ENCODE measurements at regions not wholly inside any gene's neighbourhood (a gene's known extent, or its start where the extent isn't known, plus 50 kb on each side); places are given as distances from the start of the nearest gene placed in this dataset.

DNA sequence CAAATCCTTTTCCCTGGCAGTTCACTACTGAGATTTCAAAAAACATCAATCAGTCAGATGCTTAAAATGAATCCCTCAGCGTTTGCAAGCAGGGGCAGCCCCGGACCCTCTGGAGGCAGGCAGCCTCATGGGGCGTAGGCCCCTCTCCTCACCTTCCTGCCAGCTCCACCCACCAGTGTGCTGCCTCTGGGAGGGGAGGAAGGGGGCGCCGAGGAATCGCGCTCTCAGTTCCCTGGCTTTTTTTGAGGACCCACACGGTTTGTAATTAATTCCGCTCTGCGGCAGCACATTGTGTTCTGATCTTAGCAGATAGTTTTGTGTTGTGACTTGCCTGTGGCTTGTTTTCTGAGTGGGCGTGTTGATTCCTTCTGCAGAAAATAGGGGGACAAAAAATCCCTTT is 159.9 kb downstream of the KLF13 start:
- intact Hi-C loops (cut with micrococcal nuclease), result loop anchor here (5.0 kb wide), 2 partner anchors 139 to 219 kb away; no protein-coding TSS in a partner anchor

DNA sequence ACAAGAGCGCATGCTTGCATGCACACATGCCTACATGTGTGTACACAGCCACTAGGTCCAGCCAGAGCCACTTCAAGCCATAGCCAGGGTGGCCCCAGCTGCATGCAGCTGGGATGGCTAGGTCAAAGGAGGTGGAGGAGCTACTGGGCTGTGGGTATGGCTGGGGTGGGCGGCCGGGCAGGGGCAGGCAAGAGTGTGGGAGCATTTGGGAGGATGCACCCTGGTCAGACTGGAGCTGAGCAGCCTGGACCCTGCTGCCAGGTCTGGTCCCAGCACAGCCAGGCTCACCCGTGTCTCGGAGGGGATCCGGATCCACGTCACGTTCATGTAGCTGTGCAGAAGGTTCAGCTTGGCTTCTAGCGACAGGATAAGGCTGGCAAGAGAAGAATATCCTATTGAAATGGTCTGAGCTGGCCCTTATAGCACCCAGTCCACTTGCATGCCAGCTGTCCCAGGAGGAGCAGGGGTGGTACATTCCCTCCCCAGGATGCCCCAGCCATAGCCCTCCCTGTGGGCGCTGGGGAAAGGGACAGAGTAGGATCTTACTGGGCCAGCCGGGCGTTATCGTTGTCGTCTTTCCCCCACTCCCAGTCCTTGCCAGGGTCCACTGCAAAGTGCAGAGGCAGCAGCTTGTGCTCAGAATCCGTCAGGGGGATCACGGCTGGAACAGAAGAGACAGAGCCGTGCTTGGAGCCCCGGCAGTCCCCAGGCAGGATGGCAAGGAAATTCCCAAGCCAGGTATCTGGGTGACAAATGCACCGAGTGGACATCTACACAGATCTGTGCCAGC is 160.5 kb downstream of the KLF13 start:
- intact Hi-C loops (cut with micrococcal nuclease), result loop anchor here (5.0 kb wide), 2 partner anchors 140 to 220 kb away; no protein-coding TSS in a partner anchor

DNA sequence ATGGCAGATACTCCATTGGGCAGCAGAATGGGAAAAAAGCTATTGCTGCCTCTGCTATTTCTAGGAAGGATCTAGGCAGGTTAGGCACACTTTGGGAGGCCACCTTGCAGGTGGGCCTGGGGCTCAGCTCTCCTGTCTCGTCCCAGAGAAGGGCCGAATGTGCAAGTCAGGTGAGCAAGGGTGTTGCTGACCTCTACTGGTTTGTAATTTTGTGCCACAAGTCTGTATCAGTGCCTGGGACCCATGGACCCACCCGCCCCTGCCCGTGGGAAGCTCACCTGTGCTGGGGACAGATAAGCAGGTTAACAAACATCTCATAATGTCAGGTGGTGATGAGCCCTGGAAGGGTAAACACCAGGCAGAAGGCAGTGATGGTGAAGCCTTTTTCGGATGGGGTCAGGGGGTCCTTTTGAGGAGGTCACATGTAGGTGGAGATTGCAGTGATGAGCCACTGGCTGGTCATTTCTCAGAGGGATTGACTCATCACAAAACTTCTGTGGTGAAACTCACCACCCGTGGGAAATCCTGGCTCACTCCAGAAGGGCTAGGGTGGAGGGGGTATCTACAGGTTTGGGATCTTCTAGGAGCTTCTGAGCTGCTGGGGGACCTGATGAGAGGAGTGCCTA is 161.3 kb downstream of the KLF13 start:
- intact Hi-C loops (cut with micrococcal nuclease), result loop anchor here (1.0 to 5.0 kb wide), 8 partner anchors 53 to 273 kb away; no protein-coding TSS in a partner anchor

DNA sequence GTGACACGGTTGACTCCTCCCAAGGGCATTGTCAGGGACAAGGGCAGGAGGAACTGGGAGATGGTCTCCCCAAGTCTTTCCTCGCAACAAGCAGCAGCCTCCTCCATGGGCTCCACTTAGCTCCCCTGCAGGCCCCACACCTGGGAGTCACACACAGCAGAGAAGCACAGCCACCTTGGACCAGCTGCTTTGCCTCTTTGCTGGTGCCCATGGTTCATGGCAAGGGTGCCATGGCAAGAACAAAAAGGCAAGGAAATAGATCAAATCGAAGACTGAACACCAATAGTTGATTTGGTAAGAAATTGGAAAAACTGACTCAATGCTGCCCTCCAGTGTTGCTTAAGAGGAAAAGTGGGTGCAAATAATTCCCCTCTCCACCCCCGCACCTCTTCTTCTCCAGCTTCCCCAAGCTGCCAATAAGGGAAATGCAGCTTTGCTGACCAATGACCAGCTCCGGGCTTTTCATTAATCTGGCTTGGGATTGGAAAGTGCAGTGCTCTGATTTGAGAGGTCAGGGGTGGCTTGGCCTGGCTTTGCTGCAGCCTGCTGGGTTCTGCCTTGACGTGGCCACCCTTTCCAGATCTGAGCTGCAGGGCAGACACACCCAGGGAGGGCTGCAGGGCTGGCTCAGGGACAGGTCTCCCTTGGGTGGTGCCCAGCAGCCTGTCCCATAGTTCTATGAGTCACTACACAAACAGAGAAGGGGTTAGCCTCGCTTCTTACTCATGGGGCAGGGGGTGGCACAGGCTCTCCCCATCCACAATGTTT is 162.0 kb downstream of the KLF13 start:
- intact Hi-C loops (cut with micrococcal nuclease), result loop anchor here (1.0 to 5.0 kb wide), 8 partner anchors 54 to 273 kb away; no protein-coding TSS in a partner anchor

DNA sequence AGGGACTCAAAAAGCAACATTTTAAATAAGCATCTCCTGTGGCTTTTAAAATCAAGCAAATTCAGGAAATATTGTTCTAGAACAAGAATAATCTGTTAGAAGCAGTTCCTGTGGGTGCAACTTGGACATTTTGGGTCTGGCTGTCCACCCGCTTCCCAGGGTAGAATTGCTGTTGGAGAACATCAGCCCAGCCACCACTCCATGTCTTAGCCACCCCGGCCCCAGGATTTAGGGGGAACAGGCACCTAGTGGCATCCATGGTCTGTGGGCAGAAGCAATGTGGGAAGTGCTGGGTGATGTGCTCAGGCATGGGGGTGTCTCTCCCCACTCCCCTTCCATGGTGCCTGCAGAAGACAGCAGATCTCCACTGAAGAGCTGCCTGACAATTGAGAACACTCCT is 162.6 kb downstream of the KLF13 start:
- intact Hi-C loops (cut with micrococcal nuclease), result loop anchor here (2.0 to 5.0 kb wide), 4 partner anchors 54 to 222 kb away; no protein-coding TSS in a partner anchor

DNA sequence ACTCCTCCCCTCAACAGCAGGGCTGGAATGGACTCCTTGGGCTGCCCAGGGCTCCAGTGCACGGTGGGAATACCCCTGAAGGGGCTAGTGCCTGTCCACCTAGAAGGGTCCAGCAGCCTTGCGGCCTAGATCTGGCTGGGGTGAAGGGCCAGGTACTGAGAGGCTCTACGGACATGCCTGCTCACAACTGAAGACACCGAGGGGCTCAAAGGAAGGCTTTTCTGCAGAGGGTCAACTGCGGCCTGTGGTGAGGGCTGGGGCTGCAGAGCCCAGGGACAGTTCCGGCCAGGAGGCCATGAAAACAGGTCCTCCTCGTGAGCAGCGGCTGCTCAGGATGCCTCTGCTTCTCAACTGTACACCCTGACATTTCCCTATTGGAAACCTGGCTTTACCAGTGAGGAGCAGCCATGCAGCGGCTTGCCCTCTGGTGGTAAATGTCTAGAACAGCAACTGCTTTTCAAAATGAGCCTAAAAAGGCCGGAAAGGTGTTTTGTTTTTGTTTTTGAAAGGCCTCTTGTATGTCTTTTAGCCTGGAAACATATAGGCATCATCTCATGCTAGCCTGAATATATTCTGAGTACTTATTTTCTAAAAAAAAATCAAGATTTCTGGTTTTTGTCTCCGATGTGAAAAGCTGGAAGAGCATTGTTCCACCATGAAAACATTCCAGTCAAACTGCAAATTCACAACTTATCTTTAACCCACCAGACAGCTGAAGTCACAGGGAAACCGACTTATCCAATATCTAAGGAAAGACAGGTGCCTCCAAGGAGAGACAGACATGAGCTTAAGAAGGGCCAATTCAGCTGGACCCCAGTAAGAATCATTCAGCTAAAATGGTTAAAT is 163.4 kb downstream of the KLF13 start:
- intact Hi-C loops (cut with micrococcal nuclease), result loop anchor here (1.0 to 5.0 kb wide), 5 partner anchors 55 to 290 kb away; no protein-coding TSS in a partner anchor

DNA sequence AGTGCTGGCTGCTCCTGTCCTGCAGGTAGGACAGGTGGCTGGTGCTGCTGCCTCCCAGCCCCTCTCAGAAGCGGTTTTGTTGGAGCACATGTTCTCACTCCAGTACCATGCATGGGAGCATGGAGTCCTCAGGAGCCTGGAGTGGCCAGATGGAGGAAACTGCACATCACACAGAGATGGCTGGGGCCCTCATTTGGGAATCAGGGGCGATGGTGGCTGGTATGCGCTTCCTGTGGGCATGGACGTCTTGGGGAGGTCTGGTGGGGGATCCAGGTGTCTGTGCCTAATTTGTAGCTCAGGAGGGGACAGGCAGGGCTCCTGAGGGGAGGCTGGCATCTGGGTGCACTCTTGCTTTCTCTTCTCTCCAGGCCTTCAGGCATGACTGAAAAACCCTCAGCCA is 168.2 kb downstream of the KLF13 start:
- intact Hi-C loops (cut with micrococcal nuclease), result no loop called here

DNA sequence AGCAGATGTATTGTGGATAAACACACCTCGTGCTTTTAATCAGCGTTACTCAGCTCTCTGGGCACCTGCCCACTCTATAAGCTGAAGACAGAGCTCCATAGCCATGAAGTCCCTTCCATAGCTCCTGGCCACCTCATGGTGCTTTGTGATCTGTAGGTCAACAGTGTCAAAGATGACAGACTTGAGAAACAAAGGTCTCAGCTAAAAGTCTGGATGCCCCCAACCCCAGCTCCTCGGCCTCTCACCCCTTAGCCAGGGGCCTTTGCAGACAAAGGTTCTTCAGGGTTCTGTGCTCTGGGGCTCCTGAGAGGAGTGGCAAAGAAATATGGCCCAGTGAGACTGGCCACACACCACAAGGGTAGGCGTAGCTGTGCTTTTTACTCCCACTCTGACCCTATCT is 168.6 kb downstream of the KLF13 start:
- intact Hi-C loops (cut with micrococcal nuclease), result no loop called here

DNA sequence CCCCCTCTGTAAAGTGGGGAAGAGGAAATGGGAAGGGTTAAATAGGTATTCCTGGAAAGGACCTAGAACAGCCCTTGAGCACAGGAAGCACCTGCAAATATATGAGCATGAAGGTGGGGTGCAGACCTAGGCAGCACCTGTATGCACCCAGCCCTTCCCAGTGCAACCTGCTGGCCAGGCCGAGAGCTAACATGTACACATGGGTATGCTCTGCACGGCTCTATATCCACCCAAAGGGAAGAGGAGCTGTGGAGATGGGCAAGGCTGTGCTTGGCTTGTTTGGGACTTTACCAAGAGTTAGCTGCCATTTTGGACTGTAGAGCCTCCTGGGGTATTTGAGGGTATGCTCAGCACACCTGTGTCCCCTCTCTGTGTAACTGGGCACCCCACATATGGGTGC is 171.2 kb downstream of the KLF13 start:
- intact Hi-C loops (cut with micrococcal nuclease), result no loop called here

DNA sequence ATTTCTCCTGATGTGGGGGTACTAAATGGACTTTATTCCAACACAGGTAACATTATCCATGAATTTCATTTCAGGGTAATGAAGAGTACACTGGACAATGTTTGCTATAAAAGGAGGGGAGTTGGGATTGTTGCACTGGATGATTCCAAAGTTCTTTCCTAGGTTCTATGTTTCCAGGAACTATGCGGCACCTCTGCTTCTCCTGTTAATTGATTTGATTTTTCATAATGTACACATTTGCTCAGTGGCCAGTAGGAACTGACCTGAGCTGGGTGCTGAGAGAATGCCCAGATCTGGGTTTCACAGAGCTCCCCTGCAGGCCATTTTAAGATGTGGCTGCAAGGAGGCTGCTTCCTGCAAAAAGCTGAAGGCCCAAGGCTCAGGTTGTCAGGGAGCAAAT is 171.7 kb downstream of the KLF13 start:
- intact Hi-C loops (cut with micrococcal nuclease), result no loop called here

DNA sequence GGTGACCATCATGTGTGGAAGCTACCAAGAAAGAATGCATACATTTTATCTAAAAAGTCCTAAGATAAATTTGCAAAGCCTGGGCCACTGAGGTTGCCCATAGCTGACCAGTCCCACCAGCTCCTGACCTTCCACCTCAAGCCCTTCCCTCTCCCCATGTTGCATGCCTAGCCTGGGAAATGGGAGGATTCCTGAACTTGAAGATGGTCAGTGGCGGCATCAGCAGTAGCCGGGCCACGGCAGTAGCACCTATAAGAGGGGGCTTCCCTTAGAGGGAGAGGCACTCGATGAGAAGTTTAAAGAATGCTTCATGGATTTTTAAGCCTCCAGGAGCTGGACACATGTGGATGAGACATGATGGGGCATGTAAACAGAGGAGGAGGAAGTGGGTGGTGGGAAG is 172.1 kb downstream of the KLF13 start:
- intact Hi-C loops (cut with micrococcal nuclease), result no loop called here

DNA sequence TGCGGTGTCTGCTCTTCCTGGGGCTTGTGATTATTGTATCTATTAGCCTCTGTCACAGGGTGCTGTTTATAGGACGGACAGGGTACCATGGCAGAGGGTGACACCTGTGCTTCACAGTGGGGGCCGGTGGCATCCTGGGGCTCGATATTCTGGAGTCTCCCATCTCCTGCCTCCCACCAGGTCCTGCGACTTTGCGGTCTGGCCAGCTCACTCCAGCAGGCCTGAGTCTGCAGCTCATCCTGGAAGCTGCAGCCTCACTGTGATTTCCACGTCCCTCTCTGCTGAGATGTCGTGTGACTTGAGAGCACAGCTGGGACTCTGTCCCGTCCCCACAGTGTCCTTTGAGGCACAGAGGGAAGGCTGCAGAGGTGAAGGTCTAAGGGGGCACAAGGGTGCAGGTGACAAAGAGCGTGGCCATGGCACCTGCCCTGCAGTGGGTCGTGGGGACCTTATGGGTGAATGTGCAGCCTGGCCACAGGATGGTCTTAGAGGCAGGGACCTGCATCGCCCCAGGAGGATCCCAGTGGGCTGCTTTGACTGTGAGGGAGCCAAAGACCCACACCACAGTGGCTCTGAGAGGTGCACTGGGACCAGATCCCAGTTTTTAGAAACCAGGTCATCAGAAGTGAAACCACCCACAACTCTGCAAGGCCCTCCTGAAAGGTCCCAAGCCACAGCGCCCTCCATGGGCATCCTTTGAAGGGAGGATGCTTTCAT is 172.8 kb downstream of the KLF13 start:
- intact Hi-C loops (cut with micrococcal nuclease), result no loop called here

DNA sequence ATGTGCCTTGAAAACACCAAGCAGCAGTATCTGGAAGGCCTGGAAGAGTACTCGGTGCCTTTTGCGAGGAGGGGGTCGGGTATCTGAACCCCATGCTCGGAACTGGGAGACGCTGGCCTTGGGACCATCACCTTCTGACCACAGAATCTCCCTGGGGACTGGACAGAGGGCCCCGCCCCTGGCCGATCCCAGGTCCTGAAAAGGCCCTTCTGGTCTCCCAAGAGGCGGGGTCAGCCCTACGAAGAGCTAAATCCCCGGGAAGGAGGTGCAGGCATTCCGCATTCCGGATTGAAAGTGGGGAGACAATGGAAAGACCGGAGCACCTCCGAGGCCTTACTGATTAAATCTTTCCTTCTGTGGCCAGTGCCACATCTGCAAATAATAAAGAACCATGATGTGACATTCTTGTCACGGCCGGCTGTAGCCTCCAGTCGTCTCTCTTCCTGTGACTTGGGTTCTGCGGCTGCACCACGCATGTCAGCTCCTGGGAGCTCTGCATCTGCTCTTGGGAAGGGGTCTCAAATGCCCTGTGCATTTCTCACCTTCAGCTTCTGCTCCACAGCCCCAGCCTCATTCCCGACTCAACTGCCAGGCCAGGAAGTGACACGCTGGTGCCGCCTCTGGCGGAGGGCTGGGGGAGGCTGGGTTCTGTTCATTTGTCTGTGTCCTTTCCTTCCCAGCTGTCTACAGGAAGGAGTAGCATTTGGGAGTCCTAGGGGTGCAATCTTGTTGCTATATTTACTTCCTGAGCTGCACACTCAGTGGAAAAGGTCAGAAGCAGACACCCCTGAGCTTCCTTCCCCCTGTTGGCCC is 173.5 kb downstream of the KLF13 start:
- intact Hi-C loops (cut with micrococcal nuclease), result no loop called here

DNA sequence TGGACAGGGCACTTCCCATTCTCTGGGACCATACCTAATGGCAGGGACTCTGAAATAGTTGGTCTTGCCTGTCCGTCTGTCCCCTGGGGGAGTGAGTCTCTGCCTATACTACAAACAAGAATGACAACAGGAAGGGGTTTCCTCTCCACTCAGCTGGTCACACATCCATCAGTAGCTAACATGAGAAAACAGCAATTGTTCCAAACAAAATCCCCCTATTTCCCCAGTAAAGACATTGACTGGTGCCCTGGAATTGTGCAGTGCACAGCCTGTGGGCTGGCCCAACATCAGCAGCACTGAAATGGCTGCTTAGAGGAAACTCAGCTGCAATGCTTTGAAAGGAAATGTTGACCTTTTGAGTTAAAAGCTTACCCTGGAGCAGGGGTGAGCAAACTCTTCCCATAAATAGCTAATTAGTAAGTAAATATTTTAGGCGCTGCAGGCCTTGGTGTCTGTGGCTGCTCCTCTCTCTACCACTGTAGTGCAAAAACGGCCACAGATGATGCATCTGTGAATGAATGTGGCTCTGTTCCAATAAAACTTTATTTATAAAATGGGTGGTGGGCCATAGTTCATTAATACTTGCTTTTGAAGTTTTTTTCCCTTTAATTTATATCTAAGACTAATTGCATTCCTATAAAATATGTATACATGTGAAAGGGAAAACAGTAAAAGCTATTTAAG is 174.3 kb downstream of the KLF13 start:
- intact Hi-C loops (cut with micrococcal nuclease), result no loop called here

DNA sequence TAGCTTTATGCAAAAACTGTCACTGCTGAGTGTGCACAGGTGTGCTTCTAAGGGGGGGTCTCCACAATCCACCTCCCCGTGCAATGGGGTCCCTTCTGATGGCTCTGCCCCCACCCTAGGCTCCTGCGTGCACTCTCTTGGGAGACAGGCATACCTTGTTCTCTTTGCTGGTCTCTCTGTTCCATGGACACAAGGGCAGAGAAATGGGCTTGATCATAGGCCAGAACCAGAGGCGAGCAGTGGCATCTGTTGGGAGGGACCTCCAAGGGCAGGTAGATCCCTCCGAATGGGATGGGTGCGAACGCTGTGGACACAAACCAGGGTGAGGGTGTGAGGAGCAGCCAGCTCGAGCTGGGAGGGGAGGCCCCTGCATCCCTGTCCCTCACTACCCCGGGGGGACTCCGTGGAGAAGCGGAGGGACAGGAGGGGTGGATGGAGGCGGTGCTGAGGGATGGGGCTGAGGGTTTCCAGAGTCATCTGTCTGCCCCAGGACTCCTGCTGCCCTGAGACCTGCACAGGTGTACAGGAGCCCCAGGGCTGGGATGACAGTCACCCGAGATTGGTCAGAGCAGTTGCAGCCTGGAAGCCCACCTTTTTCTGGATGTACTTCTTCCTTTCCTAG is 175.0 kb downstream of the KLF13 start:
- intact Hi-C loops (cut with micrococcal nuclease), result no loop called here

DNA sequence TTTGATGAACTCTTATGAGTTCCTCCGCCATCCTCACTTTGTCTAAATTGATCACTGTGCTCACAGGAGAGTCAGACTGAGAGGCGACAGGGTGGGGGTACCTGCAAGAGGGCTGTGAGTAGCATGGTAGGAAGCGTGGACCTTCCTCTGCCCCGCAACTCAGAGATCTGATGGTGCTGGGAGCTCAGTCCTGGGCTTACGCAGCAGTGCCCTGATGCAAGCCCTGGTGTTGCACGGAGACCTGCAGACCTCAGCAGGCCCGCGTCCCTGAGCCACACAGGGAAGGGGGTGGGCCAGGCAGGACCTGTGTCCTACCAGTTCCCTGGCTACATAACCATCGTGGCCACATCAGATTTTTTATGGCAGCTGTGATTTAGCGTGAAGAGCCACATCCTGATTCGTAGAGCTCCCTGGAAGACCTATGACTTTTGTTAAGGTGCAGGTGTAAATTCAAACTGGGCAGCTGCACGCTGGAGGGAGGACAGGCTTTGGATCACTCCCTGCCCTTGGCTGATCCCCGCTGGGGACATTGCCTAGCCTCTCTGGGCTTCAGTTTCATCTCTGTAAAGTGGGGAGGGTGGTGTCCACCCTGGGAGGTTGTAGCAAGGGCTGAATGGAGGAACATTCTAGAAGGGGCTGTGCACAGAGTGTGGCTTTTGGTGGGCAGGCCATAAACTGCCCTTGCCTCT is 176.1 kb downstream of the KLF13 start:
- intact Hi-C loops (cut with micrococcal nuclease), result no loop called here

DNA sequence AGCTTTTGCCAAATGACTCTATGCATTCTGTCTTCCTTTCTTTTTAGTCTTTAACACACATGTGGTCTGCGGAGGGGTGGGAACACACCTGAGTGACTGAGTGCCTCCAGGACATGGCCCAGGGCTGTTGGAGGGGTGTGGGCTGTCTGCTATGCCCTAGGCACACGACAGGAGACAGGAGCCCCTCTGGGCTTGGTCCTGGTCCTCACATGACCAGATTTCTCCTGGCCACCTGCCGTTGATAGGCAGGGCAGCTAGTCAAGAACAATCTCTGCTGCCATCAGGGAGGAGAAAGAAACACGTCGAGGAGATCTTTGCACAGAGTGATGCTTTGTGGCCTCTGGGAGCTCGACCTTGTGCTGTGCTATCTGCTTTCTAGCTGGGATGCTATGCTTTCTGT is 176.6 kb downstream of the KLF13 start:
- intact Hi-C loops (cut with micrococcal nuclease), result no loop called here

Measured in T-helper 2 cell treated with Interferon-gamma antibody and Interleukin-4, amounts not matched to agents 100 ng/mL and 5 ng/mL, for 36 hours (primary cell).